Kidney (tissue), 13 donors: ENCODE measurements at regions not wholly inside any gene's neighbourhood (a gene's known extent, or its start where the extent isn't known, plus 50 kb on each side); places are given as distances from the start of the nearest gene placed in this dataset.

ENCODE experiments used
- DNase-seq, 5 donors: peaks; one replicate each; pipeline ENCODE4 v3.0.0-alpha.2; 2013 to 2020
- FAIRE-seq: peaks from 2 replicates; lab custom pipeline; 2012; peaks lifted over from hg19 to GRCh38; lab: Jason Lieb, UNC
- H3K27ac ChIP-seq, 2 donors: one replicate each; pipeline ENCODE4 v1.7.0; 2013; ENCODE audit warnings: low read depth in 2 of 2, low read length in 2 of 2, inconsistent platforms in 1 of 2
- H3K27me3 ChIP-seq: one replicate; pipeline ENCODE4 v1.7.1; 2013; ENCODE audit warnings: low read length, inconsistent platforms; ENCODE audit not compliant: control insufficient read depth, insufficient read depth
- H3K36me3 ChIP-seq, 3 donors: one replicate each; pipeline versions ENCODE4 v1.7.0 to v1.7.1; 2013; ENCODE audit warnings: low read length in 3 of 3, control low read depth in 1 of 3, inconsistent platforms in 1 of 3; ENCODE audit not compliant: insufficient read depth in 3 of 3, control insufficient read depth in 2 of 3
- H3K4me1 ChIP-seq, 3 donors: one replicate each; pipeline versions ENCODE4 v1.7.0 to v1.7.1; 2013; ENCODE audit warnings: low read length in 3 of 3, inconsistent platforms in 1 of 3, low read depth in 1 of 3; ENCODE audit not compliant: control insufficient read depth in 2 of 3, insufficient read depth in 2 of 3
- H3K4me3 ChIP-seq, 3 donors: one replicate each; pipeline versions ENCODE4 v1.7.0 to v1.8.1; 2013; ENCODE audit warnings: low read length in 3 of 3, control low read depth in 1 of 3, inconsistent platforms in 1 of 3
- H3K9ac ChIP-seq, 3 donors: one replicate each; pipeline versions ENCODE4 v1.7.0 to v1.7.1; 2013; ENCODE audit warnings: low read length in 3 of 3, control low read depth in 1 of 3, inconsistent platforms in 1 of 3
- H3K9me3 ChIP-seq, 3 donors: one replicate each; pipeline versions ENCODE4 v1.7.0 to v1.7.1; 2013; ENCODE audit warnings: low read length in 3 of 3, control low read depth in 1 of 3, inconsistent platforms in 1 of 3; ENCODE audit not compliant: control insufficient read depth in 2 of 3, insufficient read depth in 1 of 3
- intact Hi-C: fragments of 100-400 bp; cut with DNase I; formaldehyde crosslinking; loops from one replicate; pipeline ENCODE4 v1.11.1; 2022
- TF ChIP-seq, protein P1 (sequence below): IDR thresholded peaks from 3 replicates; pipeline ENCODE4 v1.5.1; 2012; ENCODE audit warnings: mild to moderate bottlenecking, moderate library complexity, borderline replicate concordance; ENCODE audit not compliant: insufficient read depth; ENCODE audit errors: extremely low read depth
- donor health status: control.
- donor health status: control.
- donor health status: control.
- donor health status: control.
- donor health status: control.
- donor health status: DM: yes; HTN: yes; CAD: no.
- donor health status: Normal renal cell carcinoma (clear cell type).

DNA sequence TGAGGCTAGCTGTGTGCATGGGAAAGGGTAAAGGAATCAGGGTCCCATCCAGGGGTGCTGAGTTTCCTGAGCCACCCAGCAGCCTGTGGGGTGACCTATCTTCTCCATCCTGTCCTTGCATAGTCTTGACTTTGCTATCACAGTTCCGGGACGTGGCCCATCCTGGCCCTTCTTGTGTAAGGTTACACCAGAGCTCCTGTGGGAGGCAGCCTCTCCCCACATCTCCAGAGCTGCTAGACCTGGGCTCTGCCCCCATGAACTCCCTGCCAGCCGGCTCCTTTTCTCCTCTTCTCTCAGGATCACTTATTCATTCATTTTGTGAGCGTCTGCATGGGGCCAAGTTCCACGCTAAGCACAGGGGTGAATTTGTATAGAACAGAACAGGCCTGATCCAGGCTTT lies 238.9 kb downstream of the TSHZ3 start:
- no peaks in the 10 kb centered on the region for H3K4me1 ChIP-seq
- intact Hi-C loops: no loop called here
- FAIRE-seq: no peak
- no peaks in the 10 kb centered on the region for H3K9me3 ChIP-seq
- no peak overlapping the region for H3K27ac ChIP-seq
- H3K27me3 ChIP-seq: no peaks in the 10 kb centered on the region
- H3K36me3 ChIP-seq: no peaks in the 10 kb centered on the region
- DNase-seq: peak in 4 of 5 donors; percentile 54 to 63 (median 56)
- TF ChIP-seq, protein P1, sequence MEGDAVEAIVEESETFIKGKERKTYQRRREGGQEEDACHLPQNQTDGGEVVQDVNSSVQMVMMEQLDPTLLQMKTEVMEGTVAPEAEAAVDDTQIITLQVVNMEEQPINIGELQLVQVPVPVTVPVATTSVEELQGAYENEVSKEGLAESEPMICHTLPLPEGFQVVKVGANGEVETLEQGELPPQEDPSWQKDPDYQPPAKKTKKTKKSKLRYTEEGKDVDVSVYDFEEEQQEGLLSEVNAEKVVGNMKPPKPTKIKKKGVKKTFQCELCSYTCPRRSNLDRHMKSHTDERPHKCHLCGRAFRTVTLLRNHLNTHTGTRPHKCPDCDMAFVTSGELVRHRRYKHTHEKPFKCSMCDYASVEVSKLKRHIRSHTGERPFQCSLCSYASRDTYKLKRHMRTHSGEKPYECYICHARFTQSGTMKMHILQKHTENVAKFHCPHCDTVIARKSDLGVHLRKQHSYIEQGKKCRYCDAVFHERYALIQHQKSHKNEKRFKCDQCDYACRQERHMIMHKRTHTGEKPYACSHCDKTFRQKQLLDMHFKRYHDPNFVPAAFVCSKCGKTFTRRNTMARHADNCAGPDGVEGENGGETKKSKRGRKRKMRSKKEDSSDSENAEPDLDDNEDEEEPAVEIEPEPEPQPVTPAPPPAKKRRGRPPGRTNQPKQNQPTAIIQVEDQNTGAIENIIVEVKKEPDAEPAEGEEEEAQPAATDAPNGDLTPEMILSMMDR: no peak
- no peak overlapping the region for H3K9ac ChIP-seq
- H3K4me3 ChIP-seq: no peak overlapping the region

DNA sequence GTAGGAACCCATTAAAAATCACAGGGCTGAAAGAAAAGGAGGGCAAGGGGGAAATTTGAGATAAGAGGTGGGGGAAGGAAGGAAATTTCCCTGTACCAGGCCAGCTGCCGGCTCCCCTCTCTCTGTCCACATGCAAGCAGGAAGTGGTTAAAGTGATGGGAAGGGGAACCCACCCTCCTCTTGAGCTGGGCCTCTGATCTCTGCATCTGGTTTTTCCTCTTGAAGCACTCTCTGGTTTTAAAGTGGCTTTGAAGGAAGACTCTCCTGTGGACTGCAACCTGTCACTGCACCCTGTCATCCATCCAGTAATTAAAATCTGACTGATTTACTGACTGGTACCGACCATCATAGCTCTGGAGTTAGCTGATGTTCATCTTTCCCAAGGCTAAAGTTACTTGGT lies 239.6 kb downstream of the TSHZ3 start:
- intact Hi-C loops: no loop called here
- no peaks in the 10 kb centered on the region for H3K27me3 ChIP-seq
- H3K9ac ChIP-seq: no peak overlapping the region
- TF ChIP-seq, protein P1: no peak
- no peak overlapping the region for H3K27ac ChIP-seq
- FAIRE-seq: no peak
- H3K36me3 ChIP-seq: no peaks in the 10 kb centered on the region
- DNase-seq: peak in 2 of 5 donors; percentile 30 to 44
- H3K9me3 ChIP-seq: no peaks in the 10 kb centered on the region
- H3K4me1 ChIP-seq: no peaks in the 10 kb centered on the region
- no peak overlapping the region for H3K4me3 ChIP-seq

DNA sequence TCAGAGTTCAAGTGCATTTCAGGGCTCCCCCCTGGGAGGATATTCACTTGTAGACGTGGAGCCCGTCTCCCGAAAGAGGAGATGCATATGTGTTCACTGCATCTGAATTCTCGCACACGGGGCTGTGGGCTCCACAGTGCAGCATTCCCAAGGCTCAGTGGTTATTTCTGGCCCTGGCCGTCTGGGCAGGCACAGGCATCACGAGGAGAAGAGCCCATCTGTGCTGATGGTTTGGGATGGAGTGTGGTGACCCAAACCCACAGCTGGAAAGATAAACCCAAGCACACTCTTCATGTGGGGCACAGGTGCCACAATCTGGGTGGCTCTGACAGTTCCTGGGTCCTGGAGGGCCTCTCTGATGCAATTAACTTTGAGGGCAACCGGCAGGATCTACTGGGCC lies 242.1 kb downstream of the TSHZ3 start:
- no peak overlapping the region for H3K27ac ChIP-seq
- intact Hi-C loops: no loop called here
- DNase-seq (no peak), FAIRE-seq (no peak)
- no peaks in the 10 kb centered on the region for H3K36me3 ChIP-seq
- no peaks in the 10 kb centered on the region for H3K4me1 ChIP-seq
- TF ChIP-seq, protein P1: no peak
- H3K4me3 ChIP-seq: no peak overlapping the region
- H3K9ac ChIP-seq: no peak overlapping the region
- no peaks in the 10 kb centered on the region for H3K27me3 ChIP-seq
- no peaks in the 10 kb centered on the region for H3K9me3 ChIP-seq

DNA sequence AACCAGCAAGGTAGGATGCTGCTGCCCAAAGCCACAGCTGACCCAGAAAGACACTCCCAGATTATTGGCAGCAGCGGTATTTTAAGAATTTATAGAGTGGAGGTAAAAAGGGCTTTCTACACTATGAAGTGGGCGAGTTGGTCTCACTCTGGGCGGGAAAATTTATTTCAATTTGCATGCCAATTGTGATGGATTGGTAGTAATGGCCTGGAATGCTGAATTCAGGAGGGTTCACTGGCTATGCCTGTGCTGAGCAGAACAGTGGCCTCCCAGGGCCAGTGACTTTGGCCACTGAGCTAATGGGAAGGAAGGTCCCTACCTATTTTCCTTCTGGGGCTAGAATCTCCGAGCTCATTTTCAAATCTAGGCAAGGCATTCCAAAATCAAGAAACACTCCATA lies 243.5 kb downstream of the TSHZ3 start:
- no peaks in the 10 kb centered on the region for H3K27me3 ChIP-seq
- no peak overlapping the region for H3K27ac ChIP-seq
- no peak overlapping the region for H3K9ac ChIP-seq
- H3K4me1 ChIP-seq: no peaks in the 10 kb centered on the region
- no peaks in the 10 kb centered on the region for H3K9me3 ChIP-seq
- TF ChIP-seq, protein P1: no peak
- H3K4me3 ChIP-seq: no peak overlapping the region
- FAIRE-seq (no peak), DNase-seq (no peak)
- no peaks in the 10 kb centered on the region for H3K36me3 ChIP-seq
- intact Hi-C loops: no loop called here
